ENCODE measurements at regions not wholly inside any gene's neighbourhood (a gene's known extent, or its start where the extent isn't known, plus 50 kb on each side); places are given as distances from the start of the nearest gene placed in this dataset.

DNA sequence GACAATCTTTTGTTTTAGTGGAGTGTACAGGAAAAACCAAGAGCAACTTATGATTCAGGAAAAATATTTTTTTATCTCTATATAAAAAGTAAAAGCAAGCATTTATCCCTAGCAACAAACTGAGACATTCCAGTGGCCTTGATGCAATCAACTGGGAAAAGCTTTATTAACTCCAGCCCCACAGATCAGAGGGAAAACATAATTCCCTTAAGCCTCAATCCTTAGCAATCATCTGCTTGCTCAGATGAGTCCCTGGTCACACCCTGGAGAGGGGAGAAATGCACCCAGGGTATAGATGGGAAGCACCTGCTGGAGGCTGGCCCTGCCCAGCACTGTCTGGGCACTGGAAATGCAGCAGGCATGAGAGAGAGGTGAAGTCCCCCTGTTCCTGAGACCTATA lies 636.6 kb downstream of the TNS3 start:
- TF ChIP-seq POLR2A (IDR thresholded peaks at IDR 0.05) = no peak
- TF ChIP-seq, protein P1, sequence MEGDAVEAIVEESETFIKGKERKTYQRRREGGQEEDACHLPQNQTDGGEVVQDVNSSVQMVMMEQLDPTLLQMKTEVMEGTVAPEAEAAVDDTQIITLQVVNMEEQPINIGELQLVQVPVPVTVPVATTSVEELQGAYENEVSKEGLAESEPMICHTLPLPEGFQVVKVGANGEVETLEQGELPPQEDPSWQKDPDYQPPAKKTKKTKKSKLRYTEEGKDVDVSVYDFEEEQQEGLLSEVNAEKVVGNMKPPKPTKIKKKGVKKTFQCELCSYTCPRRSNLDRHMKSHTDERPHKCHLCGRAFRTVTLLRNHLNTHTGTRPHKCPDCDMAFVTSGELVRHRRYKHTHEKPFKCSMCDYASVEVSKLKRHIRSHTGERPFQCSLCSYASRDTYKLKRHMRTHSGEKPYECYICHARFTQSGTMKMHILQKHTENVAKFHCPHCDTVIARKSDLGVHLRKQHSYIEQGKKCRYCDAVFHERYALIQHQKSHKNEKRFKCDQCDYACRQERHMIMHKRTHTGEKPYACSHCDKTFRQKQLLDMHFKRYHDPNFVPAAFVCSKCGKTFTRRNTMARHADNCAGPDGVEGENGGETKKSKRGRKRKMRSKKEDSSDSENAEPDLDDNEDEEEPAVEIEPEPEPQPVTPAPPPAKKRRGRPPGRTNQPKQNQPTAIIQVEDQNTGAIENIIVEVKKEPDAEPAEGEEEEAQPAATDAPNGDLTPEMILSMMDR (IDR thresholded peaks at IDR 0.05) = no peak
